ENCODE measurements at regions not wholly inside any gene's neighbourhood (a gene's known extent, or its start where the extent isn't known, plus 50 kb on each side); places are given as distances from the start of the nearest gene placed in this dataset.
"Not testable (repeated sequence)": the region's sequence is repeated elsewhere in the genome, so short reads cannot be mapped to it uniquely, and the experiment has no call there.

GRCh38 chr14:83894568-83894967 is 1635.4 kb upstream of the FLRT2 start:
- H3K27me3 Mint-ChIP-seq (ENCODE audit: low read depth), result no peaks in the 10 kb centered on the region
- no peak overlapping the region for H3K27ac Mint-ChIP-seq
- no peak for TF ChIP-seq CTCF (IDR thresholded peaks at IDR 0.05; ENCODE audit: unreplicated experiment in 3 of 3)
- no peaks in the 10 kb centered on the region for H3K9me3 Mint-ChIP-seq
- no peaks in the 10 kb centered on the region for H3K36me3 Mint-ChIP-seq (ENCODE audit: low read depth)
- H3K4me1 Mint-ChIP-seq, result no peaks in the 10 kb centered on the region
- no peak overlapping the region for H3K4me3 Mint-ChIP-seq

DNA sequence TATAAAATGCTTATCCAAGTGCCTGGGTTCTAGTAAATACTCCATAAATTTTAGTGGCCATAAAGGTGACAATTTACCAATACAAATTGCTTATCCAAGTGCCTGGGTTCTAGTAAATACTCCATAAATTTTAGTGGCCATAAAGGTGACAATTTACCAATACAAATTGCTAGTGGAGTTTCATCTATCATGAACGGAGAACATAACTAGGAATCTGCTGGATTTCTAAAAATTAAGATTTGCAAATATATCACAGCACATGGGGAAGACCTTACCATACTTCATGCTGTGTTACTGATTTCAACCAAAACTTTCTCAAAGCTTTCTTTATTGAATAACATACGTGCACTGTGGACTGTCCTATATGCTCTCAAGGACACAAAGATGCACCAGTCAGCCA is 1631.4 kb upstream of the FLRT2 start:
- not testable (repeated sequence) for H3K9me3 Mint-ChIP-seq; H3K27ac Mint-ChIP-seq; H3K4me1 Mint-ChIP-seq; H3K27me3 Mint-ChIP-seq (ENCODE audit: low read depth); H3K4me3 Mint-ChIP-seq; H3K36me3 Mint-ChIP-seq (ENCODE audit: low read depth)

DNA sequence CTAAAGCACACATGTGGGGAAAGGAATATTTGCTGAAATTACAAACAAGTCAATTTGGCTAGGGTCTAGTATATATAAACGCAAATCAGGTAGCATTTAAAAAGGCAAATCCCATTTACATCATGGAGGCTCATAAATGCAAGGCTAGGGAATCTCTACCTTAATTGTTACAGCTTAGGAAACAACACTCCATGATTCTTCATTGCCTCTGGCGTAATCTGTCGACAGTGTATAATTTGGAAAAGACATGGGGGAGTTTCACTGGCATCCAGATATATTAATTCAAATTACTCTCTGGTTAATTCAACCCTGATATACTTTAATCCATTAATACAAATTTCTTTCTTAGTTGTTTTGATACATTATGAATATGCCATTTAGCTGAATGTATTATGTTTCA is 1630.2 kb upstream of the FLRT2 start:
- Mint-ChIP-seq H3K27me3 (ENCODE audit: low read depth) (no peaks in the 10 kb centered on the region), H3K4me3 (no peak overlapping the region), H3K4me1 (no peaks in the 10 kb centered on the region), H3K36me3 (ENCODE audit: low read depth) (no peaks in the 10 kb centered on the region), H3K27ac (no peak overlapping the region), H3K9me3 (peaks cover 2% of the 10 kb centered on the region)
- no peak for TF ChIP-seq CTCF (IDR thresholded peaks at IDR 0.05; ENCODE audit: unreplicated experiment in 3 of 3)

DNA sequence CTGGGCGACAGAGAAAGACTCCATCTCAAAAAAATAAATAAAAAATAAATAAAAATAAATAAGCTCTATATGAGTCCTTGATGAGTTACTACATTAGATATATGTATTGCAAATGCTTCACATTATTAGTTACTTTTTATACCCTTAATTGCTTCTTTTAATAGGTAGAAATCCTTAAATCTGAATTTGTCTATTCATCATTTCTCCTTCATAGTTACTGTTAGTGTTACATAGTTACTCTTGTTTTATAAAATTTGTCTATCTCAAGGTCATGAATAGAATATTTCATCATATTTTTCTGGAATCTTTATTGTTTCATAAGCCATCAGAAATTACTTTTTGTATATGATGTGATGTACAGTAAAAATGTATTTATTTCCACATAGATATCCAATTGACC is 1624.8 kb upstream of the FLRT2 start:
- Mint-ChIP-seq H3K9me3 (peaks cover 8% of the 10 kb centered on the region), H3K27ac (no peak overlapping the region), H3K27me3 (ENCODE audit: low read depth) (no peaks in the 10 kb centered on the region), H3K4me3 (no peak overlapping the region), H3K4me1 (peaks cover 5% of the 10 kb centered on the region), H3K36me3 (ENCODE audit: low read depth) (no peaks in the 10 kb centered on the region)
- TF ChIP-seq CTCF (IDR thresholded peaks at IDR 0.05; ENCODE audit: unreplicated experiment in 3 of 3), result no peak

DNA sequence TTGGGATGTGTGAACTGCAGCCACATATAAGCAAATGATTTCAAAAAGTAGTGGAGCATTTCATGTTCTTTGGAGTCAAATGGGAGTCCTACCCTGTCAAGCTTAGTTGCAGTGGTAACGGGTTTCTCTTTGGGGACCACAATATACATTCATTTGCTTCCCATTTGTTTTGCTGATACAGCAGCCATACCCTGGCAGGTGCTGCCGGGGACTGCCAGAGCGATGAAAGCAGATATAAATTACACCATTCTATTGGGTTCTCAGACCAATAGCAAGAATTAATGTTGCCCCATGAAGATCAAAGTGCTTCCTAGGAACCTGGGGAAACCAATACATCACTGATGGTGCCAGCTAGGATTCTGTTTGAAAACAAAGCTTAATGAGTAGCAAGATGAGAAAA is 1621.5 kb upstream of the FLRT2 start:
- Mint-ChIP-seq H3K4me1 (peaks cover 10% of the 10 kb centered on the region), H3K9me3 (peaks cover 8% of the 10 kb centered on the region), H3K27ac (no peak overlapping the region), H3K4me3 (no peak overlapping the region), H3K36me3 (ENCODE audit: low read depth) (no peaks in the 10 kb centered on the region), H3K27me3 (ENCODE audit: low read depth) (no peaks in the 10 kb centered on the region)
- no peak for TF ChIP-seq CTCF (IDR thresholded peaks at IDR 0.05; ENCODE audit: unreplicated experiment in 3 of 3)

DNA sequence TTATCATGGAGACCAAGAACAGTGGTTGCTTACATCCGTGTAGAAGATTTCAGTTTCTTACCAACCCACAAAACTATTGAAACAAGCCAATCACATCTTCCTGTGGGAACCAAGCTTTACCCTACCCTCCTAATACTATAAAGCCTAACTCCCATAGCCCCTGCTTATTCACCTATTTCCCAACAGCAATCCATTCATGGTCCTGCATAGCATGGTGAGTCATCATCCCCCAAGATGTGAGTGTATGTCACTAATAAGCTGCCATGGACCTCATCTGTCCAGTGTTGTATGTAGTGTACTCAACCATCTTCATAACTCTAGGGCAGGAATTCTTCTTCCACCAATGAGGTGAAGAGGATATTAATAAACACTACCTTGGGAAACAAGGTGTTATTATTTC is 1620.4 kb upstream of the FLRT2 start:
- H3K36me3 Mint-ChIP-seq (ENCODE audit: low read depth), result no peaks in the 10 kb centered on the region
- H3K27ac Mint-ChIP-seq, result no peak overlapping the region
- no peak overlapping the region for H3K4me3 Mint-ChIP-seq
- peaks cover 10% of the 10 kb centered on the region for H3K4me1 Mint-ChIP-seq
- no peaks in the 10 kb centered on the region for H3K27me3 Mint-ChIP-seq (ENCODE audit: low read depth)
- TF ChIP-seq CTCF (IDR thresholded peaks at IDR 0.05; ENCODE audit: unreplicated experiment in 3 of 3), result no peak
- H3K9me3 Mint-ChIP-seq, result peaks cover 8% of the 10 kb centered on the region
